CD14-positive monocyte (primary cell): ENCODE measurements at regions not wholly inside any gene's neighbourhood (a gene's known extent, or its start where the extent isn't known, plus 50 kb on each side); places are given as distances from the start of the nearest gene placed in this dataset.

Source experiments
- DNase-seq, 3 donors: peaks; one replicate each; pipeline ENCODE4 v3.0.0-alpha.2; 2011 to 2022
- H2AFZ ChIP-seq: 2 replicates; pipeline ENCODE4 v1.6.0; 2012; ENCODE audit warnings: mild to moderate bottlenecking, low read depth, low read length, inconsistent platforms; ENCODE audit not compliant: insufficient read depth, poor library complexity, severe bottlenecking
- H3K27ac ChIP-seq, 2 donors: 1 replicate in 1 of 2; 2 replicates in 1 of 2; pipeline ENCODE4 v1.5.1; 2012 to 2013; ENCODE audit warnings: low read length in 2 of 2, control low read depth in 1 of 2, inconsistent platforms in 1 of 2, low read depth in 1 of 2, mild to moderate bottlenecking in 1 of 2
- H3K27me3 ChIP-seq, 2 donors: one replicate each; pipeline versions ENCODE4 v1.6.0 to v1.6.1; 2011 to 2013; ENCODE audit warnings: low read length in 2 of 2; ENCODE audit not compliant: control insufficient read depth in 2 of 2, insufficient read depth in 2 of 2
- H3K36me3 ChIP-seq, 2 donors: replicated peaks in 1 of 2; 1 replicate in 1 of 2; 2 replicates in 1 of 2; pipeline versions ENCODE4 v1.5.1 to v1.6.1; 2012 to 2013; ENCODE audit warnings: low read length in 2 of 2, control low read depth in 1 of 2, inconsistent platforms in 1 of 2, mild to moderate bottlenecking in 1 of 2; ENCODE audit not compliant: insufficient read depth in 2 of 2, control insufficient read depth in 1 of 2
- H3K4me1 ChIP-seq, 2 donors: 1 replicate in 1 of 2; 2 replicates in 1 of 2; pipeline versions ENCODE4 v1.5.1 to v1.6.1; 2012 to 2013; ENCODE audit warnings: low read length in 2 of 2, control low read depth in 1 of 2, inconsistent platforms in 1 of 2, mild to moderate bottlenecking in 1 of 2, moderate library complexity in 1 of 2; ENCODE audit not compliant: insufficient read depth in 2 of 2, control insufficient read depth in 1 of 2
- H3K4me2 ChIP-seq: replicated peaks from 2 replicates; pipeline ENCODE3; 2012; ENCODE audit warnings: low read length, moderate library complexity, mild to moderate bottlenecking; ENCODE audit not compliant: poor library complexity, severe bottlenecking; ENCODE audit errors: extremely low read depth
- H3K4me3 ChIP-seq, 3 experiments: fragments of 200-600 bp in 1 of 3; sonication (generic) in 1 of 3; replicated peaks in 1 of 3; 1 replicate in 2 of 3; 2 replicates in 1 of 3; pipeline ENCODE4 v1.5.1; 2011 to 2013; ENCODE audit warnings: low read length in 3 of 3, mild to moderate bottlenecking in 3 of 3, control low read depth in 2 of 3, low read depth in 2 of 3, inconsistent platforms in 1 of 3, moderate library complexity in 1 of 3
- H3K79me2 ChIP-seq: 2 replicates; pipeline ENCODE4 v1.6.0; 2012; ENCODE audit warnings: mild to moderate bottlenecking, control low read depth, inconsistent platforms, low read length, moderate library complexity; ENCODE audit not compliant: insufficient read depth
- H3K9ac ChIP-seq: 2 replicates; pipeline ENCODE4 v1.6.0; 2017; ENCODE audit warnings: low read length, mild to moderate bottlenecking; ENCODE audit not compliant: insufficient read depth, poor library complexity, severe bottlenecking
- H3K9me3 ChIP-seq, 2 donors: replicated peaks in 1 of 2; 1 replicate in 1 of 2; 2 replicates in 1 of 2; pipeline versions ENCODE4 v1.5.1 to v1.6.1; 2012 to 2013; ENCODE audit warnings: low read length in 2 of 2, control low read depth in 1 of 2; ENCODE audit not compliant: control insufficient read depth in 1 of 2, insufficient read depth in 1 of 2
- H4K20me1 ChIP-seq: 2 replicates; pipeline ENCODE4 v1.6.0; 2012; ENCODE audit warnings: mild to moderate bottlenecking, low read length, control low read depth, moderate library complexity; ENCODE audit not compliant: insufficient read depth
- H3K27ac Mint-ChIP-seq, 7 donors: one replicate each; pipeline ENCODE4 v1.8.0; 2020; ENCODE audit warnings: mild to moderate bottlenecking in 7 of 7, mixed read lengths in 7 of 7, moderate library complexity in 6 of 7, inconsistent platforms in 2 of 7
- H3K27me3 Mint-ChIP-seq, 3 donors: one replicate each; pipeline ENCODE4 v1.8.0; 2021 to 2022; ENCODE audit warnings: low read depth in 3 of 3, mild to moderate bottlenecking in 3 of 3, mixed read lengths in 3 of 3, moderate library complexity in 3 of 3, inconsistent platforms in 1 of 3
- H3K36me3 Mint-ChIP-seq, 2 donors: one replicate each; pipeline ENCODE4 v1.8.0; 2020; ENCODE audit warnings: mixed read lengths in 2 of 2, inconsistent platforms in 1 of 2, mild to moderate bottlenecking in 1 of 2
- H3K4me1 Mint-ChIP-seq: one replicate; pipeline ENCODE4 v1.8.0; 2020; ENCODE audit warnings: mild to moderate bottlenecking, mixed read lengths
- H3K4me3 Mint-ChIP-seq, 2 donors: one replicate each; pipeline ENCODE4 v1.8.0; 2020; ENCODE audit warnings: mild to moderate bottlenecking in 2 of 2, mixed read lengths in 2 of 2, moderate library complexity in 1 of 2
- H3K9me3 Mint-ChIP-seq, 7 donors: one replicate each; pipeline ENCODE4 v1.8.0; 2020 to 2022; ENCODE audit warnings: mixed read lengths in 7 of 7, mild to moderate bottlenecking in 6 of 7, moderate library complexity in 6 of 7, inconsistent platforms in 2 of 7
- CTCF ChIP-seq: fragments of 200-600 bp; IDR thresholded peaks from one replicate; pipeline ENCODE4 v1.8.0; 2022; ENCODE audit warnings: antibody characterized with exemption, mild to moderate bottlenecking
- WGBS: methylation state at CpG from one replicate; pipeline ENCODE4 v1.1.5; 2013; ENCODE audit warnings: missing lambda C conversion rate; ENCODE audit not compliant: insufficient coverage; 5-methylcytosine and 5-hydroxymethylcytosine counted together
- intact Hi-C, 2 donors: fragments of 100-400 bp; cut with micrococcal nuclease; formaldehyde crosslinking; loops; one replicate each; pipeline versions ENCODE4 v1.15.0 to v1.15.1; 2023

GRCh38 chr4:149173241-149174013 is 642.2 kb downstream of the IQCM start:
- no peak for DNase-seq
- Histone ChIP-seq H3K9me3 (peaks cover 8 to 15% of the 10 kb centered on the region in 2 donors), H3K36me3 (no peaks in the 10 kb centered on the region), H3K79me2 (no peaks in the 10 kb centered on the region), H3K4me2 (no peak overlapping the region), H3K4me1 (no peaks in the 10 kb centered on the region), H3K9ac (no peak overlapping the region), H4K20me1 (no peaks in the 10 kb centered on the region), H3K27ac (no peak overlapping the region), H2AFZ (no peak overlapping the region), H3K4me3 (no peak overlapping the region), H3K27me3 (no peaks in the 10 kb centered on the region)
- H3K36me3 Mint-ChIP-seq: no peaks in the 10 kb centered on the region
- no peaks in the 10 kb centered on the region for H3K4me1 Mint-ChIP-seq
- WGBS: 40% methylated on average over 1 of the region's 6 CpGs
- H3K27ac Mint-ChIP-seq: no peak overlapping the region
- no peak overlapping the region for H3K4me3 Mint-ChIP-seq
- no peak for TF ChIP-seq CTCF
- no peaks in the 10 kb centered on the region for H3K27me3 Mint-ChIP-seq
- intact Hi-C loops: no loop called here
- H3K9me3 Mint-ChIP-seq: peaks cover 1 to 12% (median 8%) of the 10 kb centered on the region in 7 donors

- Histone ChIP-seq H3K27me3 (no peaks in the 10 kb centered on the region), H3K9ac (no peak overlapping the region), H3K36me3 (no peaks in the 10 kb centered on the region), H3K4me3 (no peak overlapping the region), H4K20me1 (no peaks in the 10 kb centered on the region), H3K4me2 (no peak overlapping the region), H2AFZ (no peak overlapping the region), H3K9me3 (no peaks in the 10 kb centered on the region), H3K27ac (no peak overlapping the region), H3K79me2 (no peaks in the 10 kb centered on the region), H3K4me1 (no peaks in the 10 kb centered on the region)
- Mint-ChIP-seq H3K36me3 (no peaks in the 10 kb centered on the region), H3K9me3 (peaks cover 0 to 6% (median 0%) of the 10 kb centered on the region in 7 donors), H3K27ac (no peak overlapping the region), H3K4me3 (no peak overlapping the region), H3K4me1 (no peaks in the 10 kb centered on the region), H3K27me3 (peaks cover 0 to 1% (median 0%) of the 10 kb centered on the region in 3 donors)
- no peak for TF ChIP-seq CTCF
- intact Hi-C loops: no loop called here
- WGBS: no CpG with 5 or more reads among the region's 2 CpGs
- no peak for DNase-seq
Observed at GRCh38 chr4:149168645-149169044, 647.0 kb downstream of the IQCM start.
